HG02973 (cell line): ENCODE measurements at regions not wholly inside any gene's neighbourhood (a gene's known extent, or its start where the extent isn't known, plus 50 kb on each side); places are given as distances from the start of the nearest gene placed in this dataset.

Source experiments
- ATAC-seq: cut with Tn5 transposase; IDR thresholded peaks from one replicate; pipeline ENCODE4 v1.9.1; 2021; ENCODE audit warnings: moderate library complexity; ENCODE audit not compliant: unreplicated experiment

DNA sequence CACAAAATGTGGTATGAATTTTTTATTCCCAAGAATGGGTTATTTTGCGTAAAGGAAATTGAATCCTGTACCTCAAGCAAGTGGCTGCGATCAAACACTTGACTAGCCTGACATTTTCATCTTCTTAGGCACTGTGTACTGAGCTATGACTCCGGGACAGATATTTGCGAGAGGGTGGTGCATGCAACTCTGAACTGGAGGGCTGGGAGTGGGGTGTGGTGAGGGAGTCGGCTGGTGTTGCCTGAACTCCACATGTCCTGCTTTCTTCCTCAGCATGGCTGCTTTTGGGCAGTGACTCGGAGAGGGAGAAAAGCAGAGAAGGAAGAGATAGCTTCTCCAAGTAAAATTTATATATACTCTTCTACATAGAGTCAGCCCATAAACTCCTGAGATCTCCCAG is 68.5 kb upstream of the GATB start:
- no peak for ATAC-seq

DNA sequence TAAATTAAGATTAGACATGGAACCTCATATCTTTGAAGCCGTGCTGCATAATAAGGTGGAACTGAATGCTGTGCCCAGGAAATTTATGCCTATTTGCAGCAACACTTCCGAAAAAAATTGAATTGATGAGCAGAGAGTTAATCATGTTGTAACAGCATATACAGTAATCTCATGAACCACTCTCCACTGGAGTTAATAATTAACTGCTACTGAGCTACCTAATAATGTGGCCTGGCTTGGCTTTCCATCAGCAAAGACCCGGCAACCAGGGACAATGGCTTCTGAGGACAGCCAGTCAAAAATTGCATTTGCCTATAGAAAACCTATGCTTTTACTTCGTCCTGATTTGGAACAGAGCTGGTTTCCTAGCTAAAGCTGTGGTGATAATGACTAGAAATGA is 63.8 kb upstream of the GATB start:
- ATAC-seq = no peak

DNA sequence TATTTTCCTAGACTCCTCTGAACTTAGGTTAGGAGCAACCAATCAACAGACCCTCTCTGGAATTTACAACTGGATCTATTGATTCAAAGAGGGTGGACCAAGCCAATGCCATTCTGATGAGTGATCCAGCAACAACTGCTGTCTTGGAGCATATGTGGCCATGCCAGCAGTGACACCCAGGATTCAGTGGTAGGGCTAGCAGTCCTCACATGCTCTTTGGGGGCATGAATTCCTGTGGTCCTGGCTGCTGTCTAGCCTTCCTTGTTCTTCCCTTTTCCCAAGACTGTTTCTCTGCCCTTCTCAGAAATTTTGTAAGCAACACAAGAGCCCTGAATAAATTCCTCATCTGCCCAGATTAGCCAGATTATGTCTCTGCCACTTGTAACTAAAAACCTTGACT is 61.5 kb upstream of the GATB start:
- ATAC-seq = no peak

DNA sequence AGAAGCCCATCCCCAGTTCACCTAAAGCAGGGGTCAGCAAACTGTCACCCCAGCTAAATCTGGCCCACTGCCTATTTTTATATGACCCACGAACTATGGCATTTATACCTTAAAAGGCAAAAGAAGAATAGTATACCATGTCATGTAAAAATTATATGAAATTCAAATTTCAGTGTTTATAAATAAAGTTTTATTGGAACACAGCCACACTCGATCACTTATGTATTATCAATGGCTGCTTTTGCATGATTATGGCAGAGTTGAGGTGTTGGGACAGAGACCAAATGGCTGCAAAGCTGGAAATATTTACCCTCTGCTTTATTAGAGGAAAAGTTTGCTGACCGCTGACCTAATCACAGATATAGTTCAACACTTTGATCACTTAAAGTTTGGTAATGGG is 59.2 kb upstream of the GATB start:
- no peak for ATAC-seq

DNA sequence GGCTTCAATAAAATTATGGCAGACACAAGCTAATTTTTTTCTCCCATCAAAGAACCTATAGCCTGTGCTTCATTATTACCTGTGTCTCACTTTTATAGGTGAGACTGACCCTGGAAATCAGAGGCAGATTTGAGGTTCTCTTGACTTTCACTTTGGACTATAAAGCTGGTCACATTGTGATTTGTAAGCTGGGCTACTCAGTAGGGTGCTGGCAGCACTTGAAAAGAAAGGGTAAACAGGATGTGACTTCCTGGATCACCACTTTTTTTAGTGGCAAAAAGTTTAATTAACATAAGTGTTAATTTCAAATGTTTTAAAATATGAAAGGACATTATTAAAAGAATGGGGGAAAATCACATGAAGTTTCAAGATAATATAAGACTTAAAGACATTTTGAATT is 50.6 kb upstream of the GATB start:
- ATAC-seq = no peak
